ENCODE measurements at regions not wholly inside any gene's neighbourhood (a gene's known extent, or its start where the extent isn't known, plus 50 kb on each side); places are given as distances from the start of the nearest gene placed in this dataset.
A peak's percentile ranks its signal among the peaks of the same experiment; 100 is the strongest.

DNA sequence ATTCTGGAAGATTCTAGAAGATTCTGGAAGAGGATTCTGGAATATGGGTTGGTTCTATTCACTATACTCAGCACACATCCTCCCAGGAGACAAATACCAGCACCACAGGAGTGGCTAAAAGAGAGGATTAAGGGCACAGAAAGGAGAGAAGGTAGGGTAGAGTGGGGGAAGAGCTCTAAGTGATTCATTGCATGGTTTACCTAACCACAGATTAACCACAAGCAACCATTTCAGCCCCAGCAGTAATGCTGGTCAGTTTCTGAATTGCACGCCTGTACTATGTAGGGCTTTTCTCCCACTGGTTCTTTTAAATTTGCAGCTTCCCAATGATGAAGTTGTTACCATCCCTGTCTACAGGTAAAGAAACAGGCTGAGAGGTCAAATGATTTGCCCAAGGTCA, 192.7 kb upstream of the PMEPA1 start (continued):
- peak; percentile 81 for TF ChIP-seq RUNX3 (IDR thresholded peaks at IDR 0.05; ENCODE audit: low read length)

- ChIA-PET CTCF (no interaction called here), RAD21 (ENCODE audit: unreplicated experiment) (no interaction called here), POLR2A (no interaction called here), SMC1A (ENCODE audit: uncharacterized antibody, unreplicated experiment) (no interaction called here)
- Histone ChIP-seq H3K4me2 (ENCODE audit: control insufficient read depth, insufficient read depth) (no peak overlapping the region), H3K9me3 (replicated peaks; ENCODE audit: control insufficient read depth, insufficient read depth, low read length) (no peaks in the 10 kb centered on the region), H3K4me1 (ENCODE audit: control insufficient read depth, insufficient read depth, low read length) (no peaks in the 10 kb centered on the region), H3K27ac (ENCODE audit: control insufficient read depth, insufficient read depth) (no peak overlapping the region), H3K79me2 (ENCODE audit: control insufficient read depth, insufficient read depth, low read length) (no peaks in the 10 kb centered on the region), H3K36me3 (ENCODE audit: control insufficient read depth in 2 of 2, insufficient read depth in 2 of 2, low read length in 1 of 2) (no peaks in the 10 kb centered on the region), H4K20me1 (ENCODE audit: control insufficient read depth, insufficient read depth) (no peaks in the 10 kb centered on the region), H2AFZ (ENCODE audit: control insufficient read depth, low read depth, low read length) (no peak overlapping the region), H3K4me3 (no peak overlapping the region), H3K27me3 (replicated peaks in 1 of 2; ENCODE audit: control insufficient read depth in 2 of 2, insufficient read depth in 2 of 2, low read length in 1 of 2) (peaks cover 0 to 2% of the 10 kb centered on the region in 2 experiments; a peak in 1 of 4 replicates), H3K9ac (ENCODE audit: control insufficient read depth, insufficient read depth, low read length) (no peak overlapping the region)
- FAIRE-seq (no peak), ATAC-seq (no peak), DNase-seq (ENCODE audit: low read depth, low spot score) (no peak)
- TF ChIP-seq FOS (IDR thresholded peaks at IDR 0.05; ENCODE audit: borderline replicate concordance, extremely low read depth, insufficient read length): no peak
- TF ChIP-seq IKZF1 (conservative IDR thresholded peaks at IDR 0.05): no peak
- TF ChIP-seq ESRRA (IDR thresholded peaks at IDR 0.05; ENCODE audit: low read length): no peak
- TF ChIP-seq NFYB (IDR thresholded peaks at IDR 0.05; ENCODE audit: insufficient read depth, low read depth, low read length): no peak
- TF ChIP-seq HDAC2 (IDR thresholded peaks at IDR 0.05): no peak
- intact Hi-C loops (cut with micrococcal nuclease; ENCODE audit: unreplicated experiment): no loop called here
- BruUV-seq (replicated peaks): no TSS peak
- WGBS (ENCODE audit: insufficient coverage, insufficient replicate concordance, low lambda C conversion rate, missing lambda C conversion rate): 11% methylated on average over 4 of the region's 4 CpGs
- in situ Hi-C loops (cut with MboI): no loop called here
These were observed 191.7 kb upstream of the PMEPA1 start for GRCh38 chr20:57901526-57901925.

DNA sequence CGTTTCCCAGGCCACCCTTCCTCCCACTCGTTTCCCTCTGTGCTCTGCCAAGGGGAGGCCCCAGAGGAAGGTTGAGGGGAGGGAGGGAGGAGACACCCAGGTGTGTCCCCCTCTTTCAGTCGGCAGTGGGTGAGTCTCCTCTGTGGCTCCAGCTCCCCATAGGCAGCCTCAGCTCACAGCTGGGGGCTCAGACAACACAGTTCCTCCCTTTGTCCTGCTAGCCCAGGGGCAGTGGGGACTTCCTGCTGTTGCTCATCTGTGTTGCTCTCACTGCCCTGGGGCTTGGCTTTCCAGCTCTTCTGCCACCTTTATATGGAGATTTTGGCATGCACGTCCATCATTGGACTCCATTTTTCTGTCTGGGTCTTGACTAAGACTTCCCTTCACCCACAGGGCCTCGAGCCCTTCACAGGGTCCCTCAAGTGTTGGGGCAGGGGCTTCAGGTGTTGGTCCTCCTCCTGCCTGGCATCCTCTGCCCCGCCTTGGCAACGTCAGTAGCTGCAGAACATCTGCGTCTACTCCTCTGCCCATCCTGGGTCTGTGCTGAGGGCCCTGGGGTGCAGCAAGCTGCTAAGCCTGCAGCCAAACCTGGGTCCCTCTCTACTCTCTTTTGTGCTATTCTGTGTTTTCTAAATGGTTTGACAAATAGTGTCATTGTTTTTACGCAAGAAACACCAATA, 190.6 kb upstream of the PMEPA1 start:
- no peaks in the 10 kb centered on the region for H3K9me3 ChIP-seq (replicated peaks; ENCODE audit: control insufficient read depth, insufficient read depth, low read length)
- peaks cover 0 to 3% of the 10 kb centered on the region in 2 experiments; a peak in 1 of 4 replicates for H3K27me3 ChIP-seq (replicated peaks in 1 of 2; ENCODE audit: control insufficient read depth in 2 of 2, insufficient read depth in 2 of 2, low read length in 1 of 2)
- no peak for ATAC-seq
- 17% methylated on average over 7 of the region's 9 CpGs for WGBS (ENCODE audit: insufficient coverage, insufficient replicate concordance, low lambda C conversion rate, missing lambda C conversion rate)
- in situ Hi-C loops (cut with MboI): no loop called here
- H3K27ac ChIP-seq (ENCODE audit: control insufficient read depth, insufficient read depth): no peak overlapping the region
- RAD21 ChIA-PET (ENCODE audit: unreplicated experiment): no interaction called here
- SMC1A ChIA-PET (ENCODE audit: uncharacterized antibody, unreplicated experiment): no interaction called here
- BruUV-seq (replicated peaks): no TSS peak
- no peak for DNase-seq (ENCODE audit: low read depth, low spot score)
- H3K9ac ChIP-seq (ENCODE audit: control insufficient read depth, insufficient read depth, low read length): no peak overlapping the region
- H3K4me3 ChIP-seq: no peak overlapping the region
- no peaks in the 10 kb centered on the region for H3K4me1 ChIP-seq (ENCODE audit: control insufficient read depth, insufficient read depth, low read length)
- H3K36me3 ChIP-seq (ENCODE audit: control insufficient read depth in 2 of 2, insufficient read depth in 2 of 2, low read length in 1 of 2): no peaks in the 10 kb centered on the region
- no peak overlapping the region for H2AFZ ChIP-seq (ENCODE audit: control insufficient read depth, low read depth, low read length)
- no peak overlapping the region for H3K4me2 ChIP-seq (ENCODE audit: control insufficient read depth, insufficient read depth)
- no peaks in the 10 kb centered on the region for H3K79me2 ChIP-seq (ENCODE audit: control insufficient read depth, insufficient read depth, low read length)
- CTCF ChIA-PET: no interaction called here
- H4K20me1 ChIP-seq (ENCODE audit: control insufficient read depth, insufficient read depth): no peaks in the 10 kb centered on the region
- POLR2A ChIA-PET: no interaction called here
- FAIRE-seq: no peak
- intact Hi-C loops (cut with micrococcal nuclease; ENCODE audit: unreplicated experiment): no loop called here
- TF ChIP-seq RAD21 (IDR thresholded peaks at IDR 0.05; ENCODE audit: insufficient read depth, low read depth, low read length) (no peak), E2F4 (IDR thresholded peaks at IDR 0.05; ENCODE audit: low read depth, low read length) (no peak), NFYA (IDR thresholded peaks at IDR 0.05; ENCODE audit: borderline replicate concordance, low read depth, low read length) (no peak), MTA3 (IDR thresholded peaks at IDR 0.05; ENCODE audit: borderline replicate concordance, low read length) (no peak), ZZZ3 (IDR thresholded peaks at IDR 0.05; ENCODE audit: control insufficient read depth, insufficient read length, low read depth) (no peak), MEF2A (IDR thresholded peaks at IDR 0.05; ENCODE audit: insufficient read depth, low read depth, low read length) (no peak), HDGF (IDR thresholded peaks at IDR 0.05) (no peak), ZBTB33 (IDR thresholded peaks at IDR 0.05) (no peak)
- TF ChIP-seq, protein P1, sequence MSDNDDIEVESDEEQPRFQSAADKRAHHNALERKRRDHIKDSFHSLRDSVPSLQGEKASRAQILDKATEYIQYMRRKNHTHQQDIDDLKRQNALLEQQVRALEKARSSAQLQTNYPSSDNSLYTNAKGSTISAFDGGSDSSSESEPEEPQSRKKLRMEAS (IDR thresholded peaks at IDR 0.05; ENCODE audit: low read depth, low read length): no peak

Data from GM12878 (cell line).